ENCODE measurements at regions not wholly inside any gene's neighbourhood (a gene's known extent, or its start where the extent isn't known, plus 50 kb on each side); places are given as distances from the start of the nearest gene placed in this dataset.

DNA sequence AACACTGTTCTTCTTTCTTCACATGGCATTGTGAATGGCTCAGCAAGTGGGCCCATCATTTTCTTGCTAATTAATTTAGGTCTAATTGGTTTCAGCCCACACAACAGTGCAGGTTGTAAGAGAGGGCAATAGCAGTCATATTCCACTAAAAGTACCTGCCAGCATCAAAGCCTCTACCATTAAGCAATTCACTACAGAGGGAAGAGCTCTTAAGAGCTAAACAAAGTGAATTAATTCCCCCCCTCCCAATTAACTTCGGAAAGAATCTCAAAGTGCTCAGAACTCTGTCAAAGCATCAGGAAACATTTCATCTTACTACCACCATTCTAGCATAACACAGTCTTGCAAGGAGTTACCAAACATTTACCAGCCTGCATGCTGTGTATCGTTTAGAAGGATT lies 133.9 kb upstream of the UBASH3B start:
- TF ChIP-seq EZH2 (IDR thresholded peaks at IDR 0.05; ENCODE audit: insufficient read depth, low read length) = no peak
- TF ChIP-seq, protein P1, sequence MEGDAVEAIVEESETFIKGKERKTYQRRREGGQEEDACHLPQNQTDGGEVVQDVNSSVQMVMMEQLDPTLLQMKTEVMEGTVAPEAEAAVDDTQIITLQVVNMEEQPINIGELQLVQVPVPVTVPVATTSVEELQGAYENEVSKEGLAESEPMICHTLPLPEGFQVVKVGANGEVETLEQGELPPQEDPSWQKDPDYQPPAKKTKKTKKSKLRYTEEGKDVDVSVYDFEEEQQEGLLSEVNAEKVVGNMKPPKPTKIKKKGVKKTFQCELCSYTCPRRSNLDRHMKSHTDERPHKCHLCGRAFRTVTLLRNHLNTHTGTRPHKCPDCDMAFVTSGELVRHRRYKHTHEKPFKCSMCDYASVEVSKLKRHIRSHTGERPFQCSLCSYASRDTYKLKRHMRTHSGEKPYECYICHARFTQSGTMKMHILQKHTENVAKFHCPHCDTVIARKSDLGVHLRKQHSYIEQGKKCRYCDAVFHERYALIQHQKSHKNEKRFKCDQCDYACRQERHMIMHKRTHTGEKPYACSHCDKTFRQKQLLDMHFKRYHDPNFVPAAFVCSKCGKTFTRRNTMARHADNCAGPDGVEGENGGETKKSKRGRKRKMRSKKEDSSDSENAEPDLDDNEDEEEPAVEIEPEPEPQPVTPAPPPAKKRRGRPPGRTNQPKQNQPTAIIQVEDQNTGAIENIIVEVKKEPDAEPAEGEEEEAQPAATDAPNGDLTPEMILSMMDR (IDR thresholded peaks at IDR 0.05; ENCODE audit: insufficient read depth, low read depth, low read length) = no peak

Measured in astrocyte (in vitro differentiated cells and primary cell).